Endothelial cell of umbilical vein (primary cell): ENCODE measurements at regions not wholly inside any gene's neighbourhood (a gene's known extent, or its start where the extent isn't known, plus 50 kb on each side); places are given as distances from the start of the nearest gene placed in this dataset.

ENCODE experiments used
- CTCF ChIP-seq, 2 donors: IDR thresholded peaks; 1 replicate in 1 of 2; 2 replicates in 1 of 2; pipeline ENCODE4 v1.5.1; 2011; ENCODE audit warnings: low read length in 2 of 2, mild to moderate bottlenecking in 2 of 2, moderate library complexity in 2 of 2, control low read depth in 1 of 2, inconsistent platforms in 1 of 2, low read depth in 1 of 2; ENCODE audit not compliant: insufficient read depth in 1 of 2; ENCODE audit errors: extremely low read depth in 1 of 2
- EZH2 ChIP-seq: IDR thresholded peaks from 2 replicates; pipeline ENCODE4 v1.6.1; 2012; ENCODE audit warnings: borderline replicate concordance, low read depth, mild to moderate bottlenecking, moderate library complexity, low read length, inconsistent platforms; ENCODE audit not compliant: severe bottlenecking
- POLR2A ChIP-seq: IDR thresholded peaks from 2 replicates; pipeline ENCODE4 v1.6.1; 2012; ENCODE audit warnings: low read depth, mild to moderate bottlenecking, control low read depth, low read length

- TF ChIP-seq CTCF (IDR thresholded peaks at IDR 0.05; ENCODE audit: extremely low read depth in 1 of 2, insufficient read depth in 1 of 2, low read depth in 1 of 2, low read length in 2 of 2) = no peak
- TF ChIP-seq POLR2A = no peak
- TF ChIP-seq EZH2 = no peak
Measured at GRCh38 chr12:89208661-89209096, 143.6 kb downstream of the DUSP6 start.
